Keratinocyte (primary cell): ENCODE measurements at regions not wholly inside any gene's neighbourhood (a gene's known extent, or its start where the extent isn't known, plus 50 kb on each side); places are given as distances from the start of the nearest gene placed in this dataset.

Source experiments
- DNase-seq: peaks from one replicate; pipeline ENCODE4 v3.0.0-alpha.2; 2011; ENCODE audit warnings: low read depth, missing footprints, low spot score
- FAIRE-seq: peaks from 2 replicates; lab custom pipeline; 2011; peaks lifted over from hg19 to GRCh38; lab: Jason Lieb, UNC
- H2AFZ ChIP-seq: 2 replicates; pipeline ENCODE4 v1.6.0; 2012; ENCODE audit warnings: low read length, control low read depth, inconsistent platforms; ENCODE audit not compliant: control insufficient read depth
- H3K27ac ChIP-seq: 2 replicates; pipeline ENCODE4 v1.5.1; 2011; ENCODE audit warnings: low read length; ENCODE audit not compliant: control insufficient read depth, insufficient read depth
- H3K27me3 ChIP-seq: 3 replicates; pipeline ENCODE4 v1.6.0; 2011; ENCODE audit warnings: low read length; ENCODE audit not compliant: control insufficient read depth, insufficient read depth; ENCODE audit errors: extremely low read depth
- H3K36me3 ChIP-seq, 2 experiments: 2 replicates in 1 of 2; 3 replicates in 1 of 2; pipeline ENCODE4 v1.5.1; 2011; ENCODE audit warnings: low read length in 2 of 2, mild to moderate bottlenecking in 1 of 2; ENCODE audit not compliant: control insufficient read depth in 2 of 2, insufficient read depth in 2 of 2; ENCODE audit errors: extremely low read depth in 1 of 2
- H3K4me1 ChIP-seq: 3 replicates; pipeline ENCODE4 v1.5.1; 2011; ENCODE audit warnings: low read length; ENCODE audit not compliant: control insufficient read depth, insufficient read depth; ENCODE audit errors: extremely low read depth
- H3K4me2 ChIP-seq: 3 replicates; pipeline ENCODE4 v1.6.0; 2011; ENCODE audit warnings: low read depth, low read length; ENCODE audit not compliant: control insufficient read depth, insufficient read depth; ENCODE audit errors: extremely low read depth
- H3K4me3 ChIP-seq, 3 experiments: fragments of 200-600 bp in 1 of 3; sonication (generic) in 1 of 3; 2 replicates in 2 of 3; 3 replicates in 1 of 3; pipeline ENCODE4 v1.5.1; 2011 to 2016; ENCODE audit warnings: low read length in 3 of 3, mild to moderate bottlenecking in 3 of 3, control low read depth in 2 of 3, inconsistent platforms in 1 of 3, low read depth in 1 of 3, mixed read lengths in 1 of 3, mixed run types in 1 of 3, moderate library complexity in 1 of 3; ENCODE audit not compliant: control insufficient read depth in 2 of 3, insufficient read depth in 2 of 3; ENCODE audit errors: extremely low read depth in 1 of 3
- H3K79me2 ChIP-seq: 2 replicates; pipeline ENCODE4 v1.6.0; 2012; ENCODE audit warnings: low read length; ENCODE audit not compliant: control insufficient read depth, insufficient read depth
- H3K9ac ChIP-seq: 3 replicates; pipeline ENCODE4 v1.6.0; 2011; ENCODE audit warnings: low read length; ENCODE audit not compliant: control insufficient read depth, insufficient read depth; ENCODE audit errors: extremely low read depth
- H3K9me1 ChIP-seq: 3 replicates; pipeline ENCODE4 v1.6.0; 2011; ENCODE audit warnings: low read length; ENCODE audit not compliant: control insufficient read depth, insufficient read depth; ENCODE audit errors: extremely low read depth
- H3K9me3 ChIP-seq: 2 replicates; pipeline ENCODE4 v1.5.1; 2012; ENCODE audit warnings: low read depth, low read length; ENCODE audit not compliant: control insufficient read depth
- H4K20me1 ChIP-seq: 3 replicates; pipeline ENCODE4 v1.6.0; 2011; ENCODE audit warnings: low read length; ENCODE audit not compliant: control insufficient read depth, insufficient read depth; ENCODE audit errors: extremely low read depth
- EZH2 ChIP-seq: IDR thresholded peaks from one replicate; pipeline ENCODE4 v1.6.1; 2012; ENCODE audit warnings: inconsistent platforms, mild to moderate bottlenecking, low read length, moderate library complexity
- dilution Hi-C: fragments of 300-500 bp; cut with MboI; formaldehyde crosslinking; loops from one replicate; pipeline ENCODE4 v1.7.0; 2020; ENCODE audit warnings: low sequenced_read_pairs; ENCODE audit not compliant: extremely low pct_ligation_motif_present
- TF ChIP-seq, protein P1 (sequence below), 3 experiments: IDR thresholded peaks in 1 of 3; conservative IDR thresholded peaks in 1 of 3; optimal IDR thresholded peaks in 1 of 3; 2 replicates in 2 of 3; 3 replicates in 1 of 3; pipeline versions ENCODE3 to v1.5.1; 2011; ENCODE audit warnings: low read length in 3 of 3, mild to moderate bottlenecking in 3 of 3, moderate library complexity in 2 of 3, control low read depth in 1 of 3, inconsistent platforms in 1 of 3; ENCODE audit not compliant: insufficient read depth in 2 of 3; ENCODE audit errors: extremely low read depth in 1 of 3

- Histone ChIP-seq H3K4me3 (no peak overlapping the region), H3K9me3 (no peaks in the 10 kb centered on the region), H2AFZ (no peak overlapping the region), H3K36me3 (no peaks in the 10 kb centered on the region), H4K20me1 (no peaks in the 10 kb centered on the region), H3K27ac (no peak overlapping the region), H3K27me3 (no peaks in the 10 kb centered on the region), H3K9me1 (no peaks in the 10 kb centered on the region), H3K4me2 (no peak overlapping the region), H3K79me2 (no peaks in the 10 kb centered on the region), H3K9ac (no peak overlapping the region), H3K4me1 (peaks cover 16% of the 10 kb centered on the region)
- dilution Hi-C loops, result no loop called here
- FAIRE-seq (no peak), DNase-seq (no peak)
- TF ChIP-seq EZH2, result no peak
These were observed 97.3 kb upstream of the LRIG1 start for GRCh38 chr3:66598168-66598567.

GRCh38 chr3:66602237-66602636, 101.4 kb upstream of the LRIG1 start:
- FAIRE-seq (peak; percentile 13), DNase-seq (no peak)
- dilution Hi-C loops, result no loop called here
- H3K9ac ChIP-seq, result no peak overlapping the region
- H3K4me1 ChIP-seq, result peaks cover 16% of the 10 kb centered on the region
- H3K36me3 ChIP-seq, result no peaks in the 10 kb centered on the region
- H3K4me2 ChIP-seq, result peak overlapping the region; percentile 58
- no peaks in the 10 kb centered on the region for H3K9me3 ChIP-seq
- no peaks in the 10 kb centered on the region for H4K20me1 ChIP-seq
- peak overlapping the region; percentile 61 for H2AFZ ChIP-seq
- H3K27ac ChIP-seq, result no peak overlapping the region
- no peaks in the 10 kb centered on the region for H3K79me2 ChIP-seq
- no peaks in the 10 kb centered on the region for H3K27me3 ChIP-seq
- peak overlapping the region in 1 of 3 experiments; percentile 1 for H3K4me3 ChIP-seq
- no peaks in the 10 kb centered on the region for H3K9me1 ChIP-seq
- TF ChIP-seq, protein P1, sequence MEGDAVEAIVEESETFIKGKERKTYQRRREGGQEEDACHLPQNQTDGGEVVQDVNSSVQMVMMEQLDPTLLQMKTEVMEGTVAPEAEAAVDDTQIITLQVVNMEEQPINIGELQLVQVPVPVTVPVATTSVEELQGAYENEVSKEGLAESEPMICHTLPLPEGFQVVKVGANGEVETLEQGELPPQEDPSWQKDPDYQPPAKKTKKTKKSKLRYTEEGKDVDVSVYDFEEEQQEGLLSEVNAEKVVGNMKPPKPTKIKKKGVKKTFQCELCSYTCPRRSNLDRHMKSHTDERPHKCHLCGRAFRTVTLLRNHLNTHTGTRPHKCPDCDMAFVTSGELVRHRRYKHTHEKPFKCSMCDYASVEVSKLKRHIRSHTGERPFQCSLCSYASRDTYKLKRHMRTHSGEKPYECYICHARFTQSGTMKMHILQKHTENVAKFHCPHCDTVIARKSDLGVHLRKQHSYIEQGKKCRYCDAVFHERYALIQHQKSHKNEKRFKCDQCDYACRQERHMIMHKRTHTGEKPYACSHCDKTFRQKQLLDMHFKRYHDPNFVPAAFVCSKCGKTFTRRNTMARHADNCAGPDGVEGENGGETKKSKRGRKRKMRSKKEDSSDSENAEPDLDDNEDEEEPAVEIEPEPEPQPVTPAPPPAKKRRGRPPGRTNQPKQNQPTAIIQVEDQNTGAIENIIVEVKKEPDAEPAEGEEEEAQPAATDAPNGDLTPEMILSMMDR (optimal IDR thresholded peaks at IDR 0.05 in 1 of 3, IDR thresholded peaks at IDR 0.05 in 1 of 3, conservative IDR thresholded peaks at IDR 0.05 in 1 of 3; ENCODE audit: extremely low read depth in 1 of 3, insufficient read depth in 2 of 3, low read length in 3 of 3), result no peak
- no peak for TF ChIP-seq EZH2

GRCh38 chr3:66602691-66603090, 101.9 kb upstream of the LRIG1 start:
- Histone ChIP-seq H3K9me3 (no peaks in the 10 kb centered on the region), H3K4me1 (peaks cover 16% of the 10 kb centered on the region), H3K27me3 (no peaks in the 10 kb centered on the region), H4K20me1 (no peaks in the 10 kb centered on the region), H3K36me3 (no peaks in the 10 kb centered on the region), H3K79me2 (no peaks in the 10 kb centered on the region), H3K27ac (no peak overlapping the region), H3K9me1 (no peaks in the 10 kb centered on the region), H3K4me2 (peak overlapping the region; percentile 58), H3K4me3 (peak overlapping the region in 2 of 3 experiments; percentile 1 to 25), H3K9ac (no peak overlapping the region), H2AFZ (no peak overlapping the region)
- FAIRE-seq (no peak), DNase-seq (no peak)
- TF ChIP-seq EZH2, result no peak
- TF ChIP-seq, protein P1 (optimal IDR thresholded peaks at IDR 0.05 in 1 of 3, IDR thresholded peaks at IDR 0.05 in 1 of 3, conservative IDR thresholded peaks at IDR 0.05 in 1 of 3; ENCODE audit: extremely low read depth in 1 of 3, insufficient read depth in 2 of 3, low read length in 3 of 3), result no peak
- dilution Hi-C loops, result no loop called here
